Fibroblast of peridontal ligament (primary cell): ENCODE measurements at regions not wholly inside any gene's neighbourhood (a gene's known extent, or its start where the extent isn't known, plus 50 kb on each side); places are given as distances from the start of the nearest gene placed in this dataset.
"Not testable (repeated sequence)": the region's sequence is repeated elsewhere in the genome, so short reads cannot be mapped to it uniquely, and the experiment has no call there.

Experiments
- DNase-seq: peaks from one replicate; pipeline ENCODE4 v3.0.0-alpha.2; 2010; ENCODE audit errors: extremely low read depth

GRCh38 chr14:38409071-38409705, 153.3 kb upstream of the CLEC14A start:
- DNase-seq = no peak

- peak; percentile 20 for DNase-seq
Measured at GRCh38 chr14:38405851-38406635, 150.2 kb upstream of the CLEC14A start.

DNA sequence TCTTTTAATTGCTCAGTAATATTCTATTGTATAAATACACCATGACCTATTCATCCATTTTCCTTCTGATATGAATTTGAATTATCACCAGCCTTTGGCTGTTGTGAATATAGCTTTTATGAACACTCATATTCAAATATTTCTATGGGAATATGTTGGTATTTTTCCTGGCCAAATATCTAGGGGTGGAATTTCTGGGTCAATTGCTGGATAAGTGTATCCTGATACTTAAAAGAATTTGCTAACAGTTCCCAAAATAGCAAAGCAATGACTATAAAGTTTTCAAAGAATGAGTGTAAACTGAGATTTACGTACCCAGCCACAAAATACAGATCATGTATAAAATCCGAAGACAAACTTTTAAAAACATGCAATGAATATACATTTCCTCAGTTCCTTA, 148.7 kb upstream of the CLEC14A start:
- peak; percentile 51 for DNase-seq

GRCh38 chr14:38404100-38404541, 148.2 kb upstream of the CLEC14A start:
- peak; percentile 68 for DNase-seq

DNA sequence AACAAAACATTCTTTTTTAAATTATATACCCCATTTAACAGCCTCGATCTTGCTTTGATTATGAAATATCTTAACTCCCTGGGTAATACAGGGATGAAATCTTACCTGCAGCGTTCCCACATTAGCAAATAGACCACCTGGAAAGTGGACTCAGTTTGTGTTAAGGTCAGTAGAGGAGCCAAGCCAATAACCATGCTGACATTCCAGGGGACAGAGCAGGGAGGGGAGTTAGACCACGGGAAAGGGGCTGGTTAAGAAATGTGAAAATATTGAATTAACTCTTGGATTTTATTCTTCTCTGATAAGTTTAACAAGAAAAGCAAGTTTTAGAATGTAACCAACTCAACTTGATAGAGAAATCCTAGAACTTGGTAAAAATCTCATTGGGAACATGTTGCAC, 144.9 kb upstream of the CLEC14A start:
- DNase-seq = no peak

DNA sequence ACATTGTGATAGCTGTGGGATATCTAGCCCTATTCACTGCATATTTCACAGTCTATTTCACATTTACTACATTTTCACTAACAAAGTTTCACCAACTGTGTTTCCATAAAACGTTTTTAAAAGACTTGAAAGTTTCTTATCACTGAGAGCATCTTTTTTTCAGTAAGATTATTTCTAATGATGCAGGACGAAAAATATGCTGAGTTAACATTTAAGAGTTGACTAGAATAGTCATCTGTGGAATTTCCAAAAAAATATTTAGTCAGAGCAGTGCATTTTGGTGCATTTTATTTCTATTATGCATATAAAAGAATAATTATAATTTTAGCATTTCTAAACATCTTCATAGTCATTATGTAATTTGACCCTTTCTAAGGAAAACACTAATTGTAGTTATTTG, 143.8 kb upstream of the CLEC14A start:
- DNase-seq = no peak

- DNase-seq = no peak
Measured at GRCh38 chr14:38394767-38395166, 138.9 kb upstream of the CLEC14A start.

- DNase-seq = no peak
Measured at GRCh38 chr14:38394064-38394463, 138.2 kb upstream of the CLEC14A start.

DNA sequence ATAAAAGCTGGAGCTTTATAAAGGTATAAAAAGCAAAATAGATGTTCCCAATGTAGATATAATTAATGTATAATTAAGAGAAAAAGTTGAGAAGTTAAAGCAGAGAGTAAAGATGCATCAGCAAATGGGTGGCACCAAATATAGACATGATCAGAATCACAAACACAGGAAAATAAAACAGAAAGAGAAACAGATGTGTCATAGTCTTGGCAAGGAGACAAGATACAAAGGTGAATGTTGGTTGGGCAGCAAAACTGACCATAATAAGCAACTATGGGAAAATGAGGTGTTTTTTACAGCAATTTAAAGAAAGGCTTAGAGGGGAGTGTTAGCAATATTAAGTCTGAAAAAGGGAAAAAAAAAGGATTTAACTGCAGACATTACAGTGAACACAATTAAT, 135.4 kb upstream of the CLEC14A start:
- DNase-seq = no peak

DNA sequence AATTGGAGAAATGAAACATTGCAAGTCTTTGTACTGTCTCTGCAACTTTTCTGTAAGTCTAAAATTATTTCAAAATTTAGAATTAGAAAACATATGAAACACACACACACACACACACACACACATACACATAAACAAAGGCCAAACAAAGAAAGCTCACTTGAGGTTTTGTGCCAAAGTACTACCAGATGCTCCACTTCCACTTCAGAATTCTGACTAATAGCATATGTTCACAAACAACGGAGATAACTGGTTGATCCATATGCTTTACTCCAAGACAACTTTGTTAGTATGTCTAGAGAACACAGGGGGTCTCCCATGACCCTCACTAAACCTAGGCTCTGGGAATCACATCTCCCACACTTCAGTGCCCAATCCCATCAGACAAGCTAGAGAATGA, 133.8 kb upstream of the CLEC14A start:
- DNase-seq = peak; percentile 44

DNA sequence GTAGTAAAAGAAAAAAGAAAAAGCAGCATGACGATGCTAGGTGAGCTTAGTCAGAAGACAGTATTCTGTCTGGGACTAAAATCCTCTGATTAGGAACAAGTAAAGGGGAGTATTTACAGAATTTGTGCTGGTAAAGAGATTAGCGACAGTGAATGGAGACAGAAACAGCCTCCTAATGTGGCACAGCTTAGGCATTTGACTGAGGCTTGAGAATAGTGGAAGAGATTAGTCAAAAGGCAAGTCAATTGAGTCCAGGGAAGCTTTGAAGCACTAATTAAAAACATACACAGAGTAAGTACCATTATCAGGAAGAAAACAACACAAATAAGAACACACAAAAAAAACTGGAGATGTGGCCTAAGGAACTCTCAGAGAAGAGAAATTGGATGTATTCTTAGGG, 131.9 kb upstream of the CLEC14A start:
- DNase-seq = no peak

DNA sequence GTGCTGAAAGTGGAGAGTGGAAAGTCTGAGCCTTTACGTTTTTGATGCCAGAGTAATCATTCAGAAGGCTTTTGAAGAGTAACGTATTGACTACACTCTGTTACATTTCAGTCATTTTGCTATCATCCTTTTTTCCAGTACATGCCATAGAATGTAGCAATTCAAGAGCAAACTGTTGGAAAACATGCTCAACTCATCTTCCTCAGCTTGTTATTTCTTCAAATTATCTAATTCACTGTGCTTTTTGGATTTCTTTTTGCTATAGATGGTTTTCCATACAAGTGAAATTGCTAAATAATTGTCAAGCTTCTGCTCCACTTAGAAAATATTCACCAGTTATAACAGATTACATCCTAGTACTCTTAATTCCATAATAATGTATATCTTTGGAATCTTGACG, 129.9 kb upstream of the CLEC14A start:
- DNase-seq = no peak

GRCh38 chr14:38385343-38385742, 129.4 kb upstream of the CLEC14A start:
- DNase-seq = no peak

DNA sequence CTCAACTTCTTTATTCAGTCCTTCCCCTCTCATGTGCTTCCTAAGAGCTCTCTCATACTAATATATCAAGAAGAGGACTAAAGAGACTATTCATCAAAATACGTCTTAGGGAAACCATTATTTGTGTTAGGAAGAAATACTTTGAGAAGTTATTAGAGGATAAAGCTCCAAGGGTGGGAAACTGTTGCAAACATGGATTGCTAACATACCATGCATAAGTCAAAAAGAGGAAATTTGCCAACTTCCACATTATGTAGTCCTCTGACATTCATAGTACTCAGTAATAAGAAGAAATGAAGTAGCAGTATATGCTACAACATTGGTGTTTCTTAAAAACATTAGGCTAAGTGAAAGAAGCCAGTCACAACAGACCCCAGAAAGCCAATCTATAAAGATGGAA, 128.8 kb upstream of the CLEC14A start:
- no peak for DNase-seq

DNA sequence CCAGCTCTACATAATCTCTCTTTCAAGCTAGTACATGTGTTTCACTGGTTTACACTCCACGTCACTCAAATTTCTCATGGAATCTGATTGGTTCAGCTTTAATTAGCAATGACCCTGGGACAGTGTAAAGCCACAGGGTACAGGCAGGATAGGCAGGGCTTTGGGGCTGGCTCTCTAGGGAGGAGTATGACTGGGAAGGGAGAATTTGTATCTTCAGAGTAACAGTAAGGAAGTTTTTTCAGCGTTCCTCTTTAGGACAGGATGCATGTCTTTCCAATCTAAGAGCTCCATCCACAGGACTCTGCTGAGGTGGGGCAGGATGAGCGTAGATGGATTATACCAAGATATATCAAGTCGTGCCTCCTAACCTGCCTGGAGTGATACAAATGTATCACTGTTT, 112.0 kb upstream of the CLEC14A start:
- no peak for DNase-seq

DNA sequence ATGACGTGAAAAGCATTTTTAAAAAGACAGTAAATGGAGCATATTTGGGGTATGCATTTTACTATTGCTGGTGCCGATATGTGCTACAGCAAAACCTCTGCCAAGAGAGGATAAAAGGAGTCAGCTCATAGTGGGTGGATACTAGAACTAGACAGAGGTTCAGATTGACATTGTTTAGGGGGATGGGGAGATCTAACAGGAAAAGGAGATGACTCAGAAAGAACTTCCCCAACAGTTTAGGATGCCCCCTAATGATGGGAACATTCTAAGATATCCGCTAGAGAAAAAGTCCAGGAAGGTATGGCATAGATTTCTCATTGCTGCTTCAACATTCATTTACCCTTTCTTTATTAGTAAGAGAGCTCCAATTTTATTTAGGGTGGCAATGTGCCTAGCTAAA, 110.5 kb upstream of the CLEC14A start:
- no peak for DNase-seq

- DNase-seq = no peak
Measured at GRCh38 chr14:38363217-38363616, 107.3 kb upstream of the CLEC14A start.

GRCh38 chr14:38357557-38357956, 101.7 kb upstream of the CLEC14A start:
- peak; percentile 63 for DNase-seq

DNA sequence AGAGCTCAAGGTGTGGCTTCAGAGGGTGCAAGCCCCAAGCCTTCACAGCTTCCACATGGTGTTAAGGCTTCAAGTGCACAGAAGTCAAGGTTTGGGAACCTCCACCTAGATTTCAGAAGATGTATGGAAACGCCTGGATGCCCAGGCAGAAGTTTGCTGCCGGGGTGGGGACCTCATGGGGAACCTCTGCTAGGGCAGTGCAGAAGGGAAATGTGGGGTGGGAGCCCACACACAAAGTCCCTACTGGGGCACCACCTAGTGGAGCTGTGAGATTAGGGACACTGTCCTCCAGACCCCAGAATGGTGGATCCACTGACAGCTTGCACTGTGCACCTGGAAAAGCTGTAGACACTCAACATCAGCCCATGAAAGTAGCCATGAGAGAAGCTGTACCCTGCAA, 99.6 kb upstream of the CLEC14A start:
- not testable (repeated sequence) for DNase-seq

GRCh38 chr14:38350102-38350501, 94.2 kb upstream of the CLEC14A start:
- DNase-seq = no peak

DNA sequence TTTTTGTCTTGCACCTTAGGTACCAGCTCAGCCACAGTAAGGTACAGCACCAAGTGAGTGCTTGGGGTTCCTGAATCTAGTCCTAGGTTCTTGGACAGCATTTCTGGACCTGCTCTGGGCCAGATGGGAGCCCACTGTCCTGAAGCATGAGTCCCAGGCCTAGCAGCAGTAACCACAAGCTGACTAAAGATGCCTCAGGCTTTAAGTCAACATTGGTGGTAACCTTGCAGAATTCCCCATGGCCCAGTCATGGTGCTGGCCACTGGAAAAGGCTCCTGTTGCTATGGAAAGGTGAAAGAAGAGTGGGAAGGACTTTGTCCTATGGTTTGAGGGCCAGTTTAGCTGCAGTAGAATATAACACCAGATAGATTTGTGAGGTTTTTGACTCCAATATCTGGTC, 86.9 kb upstream of the CLEC14A start:
- DNase-seq = peak; percentile 3

DNA sequence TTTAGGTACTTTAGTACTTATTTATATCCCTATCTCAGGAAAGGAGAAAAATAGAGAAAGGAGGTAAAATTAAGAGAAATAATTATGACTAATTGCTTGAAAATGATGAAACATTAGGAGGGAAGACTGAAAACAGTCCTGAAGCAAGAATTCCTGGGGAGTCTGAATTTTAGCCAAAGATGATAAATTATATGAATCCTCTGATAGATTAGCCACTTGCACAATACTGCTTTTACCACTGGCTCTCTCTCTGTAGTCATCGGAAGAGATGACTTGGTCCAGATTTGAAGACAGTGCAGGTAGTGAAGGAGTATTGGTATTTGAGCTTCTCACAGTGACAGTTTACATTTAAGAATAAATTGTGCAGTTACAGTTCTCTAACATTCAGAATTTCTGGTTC, 83.8 kb upstream of the CLEC14A start:
- no peak for DNase-seq

GRCh38 chr14:38336298-38336697, 80.4 kb upstream of the CLEC14A start:
- DNase-seq = no peak

DNA sequence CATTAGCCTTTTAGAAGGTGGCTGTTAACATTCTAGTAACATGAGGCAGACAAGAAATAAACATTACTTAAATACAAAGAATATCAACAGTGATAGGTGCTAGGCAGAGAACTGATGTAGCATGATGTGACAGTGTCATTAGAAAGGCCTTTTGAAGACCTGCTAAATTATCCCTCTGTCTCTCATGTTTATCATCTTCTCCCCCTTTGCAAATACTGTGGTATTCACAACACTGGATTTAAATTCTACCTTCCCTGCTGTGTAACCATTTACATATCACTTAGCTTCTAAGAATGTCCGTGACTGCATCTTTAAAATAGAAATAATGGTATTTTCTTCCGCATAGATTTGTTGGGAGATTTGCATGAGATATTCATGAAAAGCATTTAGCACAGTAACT, 74.4 kb upstream of the CLEC14A start:
- no peak for DNase-seq
